ENCODE measurements at regions not wholly inside any gene's neighbourhood (a gene's known extent, or its start where the extent isn't known, plus 50 kb on each side); places are given as distances from the start of the nearest gene placed in this dataset.

- TF ChIP-seq POLR2A (IDR thresholded peaks at IDR 0.05; ENCODE audit: insufficient read depth in 1 of 2, low read depth in 2 of 2, low read length in 2 of 2) = no peak
- TF ChIP-seq ZNF24 (IDR thresholded peaks at IDR 0.05) = no peak
- TF ChIP-seq MAFK (conservative IDR thresholded peaks at IDR 0.05 in 1 of 2, IDR thresholded peaks at IDR 0.05 in 1 of 2; ENCODE audit: low read length in 2 of 2) = no peak
- TF ChIP-seq MLX (CRISPR knock-in tag; IDR thresholded peaks at IDR 0.05) = no peak
- TF ChIP-seq NCOA1 (CRISPR knock-in tag; IDR thresholded peaks at IDR 0.05) = no peak
- TF ChIP-seq CTCF (CRISPR knock-in tag; IDR thresholded peaks at IDR 0.05) = no peak
- no peak for TF ChIP-seq ZNF790 (CRISPR knock-in tag; IDR thresholded peaks at IDR 0.05; ENCODE audit: borderline replicate concordance)
- no peak for TF ChIP-seq KAT2B (IDR thresholded peaks at IDR 0.05; ENCODE audit: borderline replicate concordance, low read depth, low read length)
- TF ChIP-seq KDM4B (CRISPR knock-in tag; IDR thresholded peaks at IDR 0.05) = no peak
- TF ChIP-seq NFYB (CRISPR knock-in tag; IDR thresholded peaks at IDR 0.05) = no peak
- no peak for TF ChIP-seq FOXP4 (CRISPR knock-in tag; IDR thresholded peaks at IDR 0.05)
- no peak for TF ChIP-seq ZHX1 (CRISPR knock-in tag; IDR thresholded peaks at IDR 0.05; ENCODE audit: low read depth)
- TF ChIP-seq THRA (CRISPR knock-in tag; IDR thresholded peaks at IDR 0.05; ENCODE audit: borderline replicate concordance) = no peak
- TF ChIP-seq PHF5A (CRISPR knock-in tag; IDR thresholded peaks at IDR 0.05; ENCODE audit: low read depth, unreplicated experiment) = no peak
Observed at GRCh38 chr5:166331521-166331920, 1959.9 kb upstream of the WWC1 start.
